DOHH2 (cell line): ENCODE measurements at regions not wholly inside any gene's neighbourhood (a gene's known extent, or its start where the extent isn't known, plus 50 kb on each side); places are given as distances from the start of the nearest gene placed in this dataset.

Experiments
- CTCF ChIP-seq: fragments of 200-600 bp; sonication (generic); IDR thresholded peaks from one replicate; pipeline ENCODE4 v1.5.1; 2014; ENCODE audit warnings: antibody characterized with exemption, mild to moderate bottlenecking, low read depth, low read length; ENCODE audit not compliant: poor library complexity, severe bottlenecking
- EZH2phosphoT487 ChIP-seq: fragments of 200-600 bp; sonication (generic); IDR thresholded peaks from 2 replicates; pipeline ENCODE4 v1.6.1; 2017; ENCODE audit warnings: borderline replicate concordance, mild to moderate bottlenecking, antibody characterized with exemption, low read length, moderate library complexity, mixed read lengths

- TF ChIP-seq CTCF (no peak), EZH2phosphoT487 (no peak)
Measured at GRCh38 chr20:60447703-60448102, 489.5 kb downstream of the CDH26 start.
